Osteoblast (primary cell): ENCODE measurements at regions not wholly inside any gene's neighbourhood (a gene's known extent, or its start where the extent isn't known, plus 50 kb on each side); places are given as distances from the start of the nearest gene placed in this dataset.

Source experiments
- DNase-seq: peaks from one replicate; pipeline ENCODE4 v3.0.0; 2011; ENCODE audit warnings: low spot score, mixed read lengths; ENCODE audit not compliant: insufficient read length; ENCODE audit errors: missing footprints
- H2AFZ ChIP-seq: 2 replicates; pipeline ENCODE4 v1.6.0; 2011; ENCODE audit warnings: mild to moderate bottlenecking, low read length
- H3K27ac ChIP-seq: 2 replicates; pipeline ENCODE4 v1.5.1; 2011; ENCODE audit warnings: mild to moderate bottlenecking, low read depth, low read length, moderate library complexity
- H3K27me3 ChIP-seq: 2 replicates; pipeline ENCODE4 v1.6.0; 2012; ENCODE audit warnings: mild to moderate bottlenecking, control low read depth, inconsistent platforms, low read length, moderate library complexity; ENCODE audit not compliant: insufficient read depth
- H3K36me3 ChIP-seq: 2 replicates; pipeline ENCODE4 v1.5.1; 2011; ENCODE audit warnings: mild to moderate bottlenecking, low read length, control low read depth, moderate library complexity; ENCODE audit not compliant: insufficient read depth
- H3K4me1 ChIP-seq: 2 replicates; pipeline ENCODE4 v1.5.1; 2011; ENCODE audit warnings: mild to moderate bottlenecking, low read length, control low read depth, moderate library complexity; ENCODE audit not compliant: insufficient read depth
- H3K4me2 ChIP-seq: 2 replicates; pipeline ENCODE4 v1.6.0; 2011; ENCODE audit warnings: mild to moderate bottlenecking, low read length; ENCODE audit not compliant: insufficient read depth
- H3K4me3 ChIP-seq: fragments of 200-600 bp; sonication (generic); 3 replicates; pipeline ENCODE4 v1.5.1; 2012; ENCODE audit warnings: mild to moderate bottlenecking, low read length, inconsistent platforms; ENCODE audit not compliant: insufficient read depth
- H3K79me2 ChIP-seq: 2 replicates; pipeline ENCODE4 v1.6.0; 2012; ENCODE audit warnings: mild to moderate bottlenecking, low read length, control low read depth, inconsistent platforms; ENCODE audit not compliant: insufficient read depth
- H3K9me3 ChIP-seq: 2 replicates; pipeline ENCODE4 v1.5.1; 2011; ENCODE audit warnings: low read depth, low read length, control low read depth
- H4K20me1 ChIP-seq: 2 replicates; pipeline ENCODE4 v1.6.0; 2012; ENCODE audit warnings: mild to moderate bottlenecking, low read length, control low read depth; ENCODE audit not compliant: insufficient read depth
- TF ChIP-seq, protein P1 (sequence below): IDR thresholded peaks from 2 replicates; pipeline ENCODE4 v1.5.1; 2011; ENCODE audit warnings: mild to moderate bottlenecking, low read depth, low read length, moderate library complexity; ENCODE audit errors: extremely low read depth

DNA sequence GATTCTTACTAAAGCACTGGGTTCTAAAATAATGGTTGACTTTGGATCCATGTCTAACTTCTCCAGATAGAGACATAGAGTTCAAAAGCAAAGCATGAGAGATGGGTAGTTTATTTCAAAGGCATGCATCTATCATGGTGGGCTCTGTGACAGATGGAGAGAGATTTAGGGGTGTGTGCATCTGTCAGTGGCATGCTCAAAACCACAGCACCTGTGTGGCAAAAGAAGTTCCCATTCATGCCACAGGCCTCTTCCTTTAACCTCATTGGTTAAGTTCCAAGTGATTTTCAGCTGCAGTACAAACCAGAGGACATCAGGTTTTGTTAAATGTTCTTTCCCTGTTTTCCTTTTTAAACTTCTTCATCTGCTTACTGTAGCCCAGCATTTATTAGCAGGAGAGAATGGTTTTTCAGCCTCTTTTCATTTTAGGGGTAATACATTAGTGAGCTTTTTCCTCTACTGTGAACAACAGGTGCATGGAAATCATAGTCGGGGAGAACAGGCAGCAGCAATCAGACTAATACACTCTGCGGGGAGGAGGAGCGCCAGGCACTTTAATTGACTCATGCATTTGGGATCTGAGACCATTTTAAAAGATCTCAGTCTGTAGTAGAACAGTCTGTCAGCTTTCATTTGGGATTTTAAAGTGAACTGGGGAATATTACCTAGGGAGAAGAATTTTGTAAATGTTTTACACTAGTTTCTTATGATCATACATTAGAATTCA, 52.4 kb upstream of the UPP2 start:
- no peaks in the 10 kb centered on the region for H3K36me3 ChIP-seq
- no peaks in the 10 kb centered on the region for H3K9me3 ChIP-seq
- no peaks in the 10 kb centered on the region for H3K4me1 ChIP-seq
- H3K4me2 ChIP-seq: no peak overlapping the region
- TF ChIP-seq, protein P1, sequence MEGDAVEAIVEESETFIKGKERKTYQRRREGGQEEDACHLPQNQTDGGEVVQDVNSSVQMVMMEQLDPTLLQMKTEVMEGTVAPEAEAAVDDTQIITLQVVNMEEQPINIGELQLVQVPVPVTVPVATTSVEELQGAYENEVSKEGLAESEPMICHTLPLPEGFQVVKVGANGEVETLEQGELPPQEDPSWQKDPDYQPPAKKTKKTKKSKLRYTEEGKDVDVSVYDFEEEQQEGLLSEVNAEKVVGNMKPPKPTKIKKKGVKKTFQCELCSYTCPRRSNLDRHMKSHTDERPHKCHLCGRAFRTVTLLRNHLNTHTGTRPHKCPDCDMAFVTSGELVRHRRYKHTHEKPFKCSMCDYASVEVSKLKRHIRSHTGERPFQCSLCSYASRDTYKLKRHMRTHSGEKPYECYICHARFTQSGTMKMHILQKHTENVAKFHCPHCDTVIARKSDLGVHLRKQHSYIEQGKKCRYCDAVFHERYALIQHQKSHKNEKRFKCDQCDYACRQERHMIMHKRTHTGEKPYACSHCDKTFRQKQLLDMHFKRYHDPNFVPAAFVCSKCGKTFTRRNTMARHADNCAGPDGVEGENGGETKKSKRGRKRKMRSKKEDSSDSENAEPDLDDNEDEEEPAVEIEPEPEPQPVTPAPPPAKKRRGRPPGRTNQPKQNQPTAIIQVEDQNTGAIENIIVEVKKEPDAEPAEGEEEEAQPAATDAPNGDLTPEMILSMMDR: no peak
- DNase-seq: no peak
- H4K20me1 ChIP-seq: no peaks in the 10 kb centered on the region
- H3K79me2 ChIP-seq: no peaks in the 10 kb centered on the region
- no peak overlapping the region for H3K4me3 ChIP-seq
- no peak overlapping the region for H2AFZ ChIP-seq
- H3K27me3 ChIP-seq: peaks cover 16% of the 10 kb centered on the region
- no peak overlapping the region for H3K27ac ChIP-seq

DNA sequence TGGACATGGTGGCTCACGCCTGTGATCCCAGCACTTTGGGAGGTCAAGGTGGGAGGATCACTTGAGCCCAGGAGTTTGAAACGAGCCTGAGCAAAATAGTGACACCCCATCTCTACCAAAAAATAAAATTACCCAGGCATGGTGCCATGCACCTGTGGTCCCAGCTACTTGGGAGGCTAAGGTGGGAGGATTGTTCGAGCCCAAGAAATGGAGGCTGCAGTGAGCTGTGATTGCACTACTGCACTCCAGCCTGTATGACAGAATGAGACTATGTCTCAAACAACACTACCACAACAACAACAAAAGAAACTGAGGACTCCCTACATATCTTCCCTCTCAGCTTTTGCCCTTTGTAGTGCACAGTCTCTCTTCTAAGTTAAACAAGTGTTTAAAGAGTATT, 53.3 kb upstream of the UPP2 start:
- Histone ChIP-seq H3K79me2 (no peaks in the 10 kb centered on the region), H3K36me3 (no peaks in the 10 kb centered on the region), H3K9me3 (no peaks in the 10 kb centered on the region), H3K27me3 (peaks cover 16% of the 10 kb centered on the region), H3K4me3 (no peak overlapping the region), H3K4me1 (no peaks in the 10 kb centered on the region), H4K20me1 (no peaks in the 10 kb centered on the region), H3K27ac (no peak overlapping the region), H2AFZ (no peak overlapping the region), H3K4me2 (no peak overlapping the region)
- DNase-seq: no peak
- TF ChIP-seq, protein P1: no peak

DNA sequence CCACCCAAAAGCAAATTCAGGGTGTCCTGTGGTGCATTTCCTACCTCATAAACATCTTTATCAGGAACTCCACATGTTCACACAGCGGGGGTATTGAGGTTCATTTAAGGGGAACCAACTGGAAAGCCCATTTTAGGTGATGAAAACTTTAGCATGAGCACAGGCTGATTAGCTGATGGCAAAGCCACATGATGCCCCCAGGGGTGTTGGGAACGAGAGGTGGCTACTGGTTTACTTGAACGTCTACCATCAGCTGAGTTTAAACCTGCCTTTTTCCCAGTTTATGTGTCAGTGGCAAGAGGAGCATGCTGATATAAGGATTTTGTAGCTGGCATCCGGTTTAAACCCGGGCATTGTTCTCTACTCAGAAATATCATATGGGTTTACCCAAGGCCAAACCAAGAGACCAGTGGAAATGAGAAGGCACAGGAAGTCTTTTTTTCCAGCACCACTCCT, 54.5 kb upstream of the UPP2 start:
- H3K9me3 ChIP-seq: no peaks in the 10 kb centered on the region
- TF ChIP-seq, protein P1: no peak
- no peak overlapping the region for H2AFZ ChIP-seq
- H3K27me3 ChIP-seq: peaks cover 16% of the 10 kb centered on the region
- H3K36me3 ChIP-seq: no peaks in the 10 kb centered on the region
- H3K27ac ChIP-seq: no peak overlapping the region
- no peaks in the 10 kb centered on the region for H3K79me2 ChIP-seq
- H3K4me1 ChIP-seq: no peaks in the 10 kb centered on the region
- H3K4me3 ChIP-seq: no peak overlapping the region
- no peak overlapping the region for H3K4me2 ChIP-seq
- H4K20me1 ChIP-seq: no peaks in the 10 kb centered on the region
- no peak for DNase-seq

DNA sequence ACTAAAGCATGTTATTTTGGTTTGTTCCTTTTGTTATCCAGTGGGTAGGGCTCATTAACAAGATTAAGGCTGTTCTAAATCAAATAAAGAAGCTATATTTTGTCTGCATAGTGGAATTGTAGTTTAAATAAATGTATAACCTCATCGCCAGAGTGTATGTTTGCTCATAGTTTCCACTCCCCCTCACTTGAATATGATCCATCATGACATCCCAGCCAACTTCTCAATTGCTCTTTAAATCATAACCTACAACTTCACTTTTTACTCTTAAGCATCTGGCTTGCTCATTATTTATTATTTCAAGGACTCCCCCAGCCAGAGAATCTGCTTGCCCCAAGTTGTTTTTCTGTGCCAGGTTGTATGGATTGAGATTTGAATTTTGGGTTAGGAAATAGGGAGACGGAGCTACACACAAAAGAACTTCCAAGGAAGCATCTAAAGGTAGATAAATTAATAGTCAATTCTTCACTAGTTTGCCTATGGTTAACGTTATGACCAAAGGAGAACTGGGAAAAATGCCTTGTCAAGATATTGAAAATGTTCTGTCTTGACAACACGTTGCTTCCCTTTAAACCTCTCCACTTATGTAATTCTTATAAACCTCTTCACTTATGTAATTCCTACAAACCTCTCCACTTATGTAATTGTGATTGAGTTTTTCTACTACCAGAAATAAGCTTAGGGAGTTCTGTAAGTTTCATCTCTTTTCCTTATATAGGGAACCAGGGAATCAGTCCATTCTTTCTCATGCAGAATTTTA, 55.4 kb upstream of the UPP2 start:
- Histone ChIP-seq H3K4me2 (no peak overlapping the region), H3K9me3 (no peaks in the 10 kb centered on the region), H3K79me2 (no peaks in the 10 kb centered on the region), H3K27ac (no peak overlapping the region), H3K4me1 (no peaks in the 10 kb centered on the region), H3K4me3 (no peak overlapping the region), H3K36me3 (no peaks in the 10 kb centered on the region), H4K20me1 (no peaks in the 10 kb centered on the region), H3K27me3 (peaks cover 16% of the 10 kb centered on the region), H2AFZ (no peak overlapping the region)
- TF ChIP-seq, protein P1: no peak
- peak; percentile 47 for DNase-seq
